Dendritic cell treated with granulocyte-macrophage colony-stimulating factor and Interleukin-4, amounts not matched to agents 40 ng/mL and 50 ng/mL, for 4 days (primary cell): ENCODE measurements at regions not wholly inside any gene's neighbourhood (a gene's known extent, or its start where the extent isn't known, plus 50 kb on each side); places are given as distances from the start of the nearest gene placed in this dataset.

Source experiments
- H3K27ac Mint-ChIP-seq: one replicate; pipeline ENCODE4 v1.8.0; 2022; ENCODE audit warnings: mild to moderate bottlenecking, mixed read lengths
- H3K27me3 Mint-ChIP-seq: one replicate; pipeline ENCODE4 v1.8.0; 2022; ENCODE audit warnings: mild to moderate bottlenecking, mixed read lengths
- H3K36me3 Mint-ChIP-seq: one replicate; pipeline ENCODE4 v1.8.0; 2022; ENCODE audit warnings: low read depth, mixed read lengths
- H3K4me1 Mint-ChIP-seq: one replicate; pipeline ENCODE4 v1.8.0; 2022; ENCODE audit warnings: low read depth, mixed read lengths
- H3K4me3 Mint-ChIP-seq: one replicate; pipeline ENCODE4 v1.8.0; 2022; ENCODE audit warnings: mild to moderate bottlenecking, moderate library complexity, mixed read lengths
- H3K9me3 Mint-ChIP-seq: one replicate; pipeline ENCODE4 v1.8.0; 2022; ENCODE audit warnings: mixed read lengths
- intact Hi-C: fragments of 100-400 bp; cut with micrococcal nuclease; formaldehyde crosslinking; loops from one replicate; pipeline ENCODE4 v1.15.0; 2022

DNA sequence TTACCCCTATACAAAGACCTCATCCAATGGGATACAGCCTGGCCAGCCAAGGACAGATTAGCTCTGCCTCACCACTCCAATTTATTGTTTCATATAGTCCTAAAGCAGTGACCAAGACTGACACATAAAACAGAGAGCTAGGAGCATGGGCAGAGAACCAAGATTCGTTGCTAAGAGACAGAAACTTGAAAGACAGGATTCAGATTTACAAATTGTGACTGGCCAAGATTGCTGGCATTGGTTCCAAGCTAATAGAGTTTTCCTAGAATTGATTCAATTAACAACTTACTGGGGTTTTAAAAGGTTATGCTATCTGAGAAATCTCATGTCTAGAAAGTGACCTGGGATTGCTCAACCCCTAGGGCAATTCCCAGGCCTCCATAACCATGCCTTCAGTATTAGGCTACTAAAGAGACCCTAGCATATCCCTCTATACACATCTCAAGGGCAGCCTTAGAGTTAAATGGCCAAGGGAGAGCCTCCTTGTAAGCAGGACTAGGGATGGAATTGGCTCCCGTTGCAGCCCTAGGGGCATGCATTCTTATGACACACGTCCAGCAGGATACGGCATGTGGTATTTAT lies 75.6 kb downstream of the ICOS start:
- Mint-ChIP-seq H3K9me3 (peaks cover 9% of the 10 kb centered on the region), H3K4me1 (peaks cover 6% of the 10 kb centered on the region), H3K27ac (no peak overlapping the region), H3K36me3 (no peaks in the 10 kb centered on the region), H3K4me3 (no peak overlapping the region), H3K27me3 (peaks cover 8% of the 10 kb centered on the region)
- intact Hi-C loops = no loop called here

DNA sequence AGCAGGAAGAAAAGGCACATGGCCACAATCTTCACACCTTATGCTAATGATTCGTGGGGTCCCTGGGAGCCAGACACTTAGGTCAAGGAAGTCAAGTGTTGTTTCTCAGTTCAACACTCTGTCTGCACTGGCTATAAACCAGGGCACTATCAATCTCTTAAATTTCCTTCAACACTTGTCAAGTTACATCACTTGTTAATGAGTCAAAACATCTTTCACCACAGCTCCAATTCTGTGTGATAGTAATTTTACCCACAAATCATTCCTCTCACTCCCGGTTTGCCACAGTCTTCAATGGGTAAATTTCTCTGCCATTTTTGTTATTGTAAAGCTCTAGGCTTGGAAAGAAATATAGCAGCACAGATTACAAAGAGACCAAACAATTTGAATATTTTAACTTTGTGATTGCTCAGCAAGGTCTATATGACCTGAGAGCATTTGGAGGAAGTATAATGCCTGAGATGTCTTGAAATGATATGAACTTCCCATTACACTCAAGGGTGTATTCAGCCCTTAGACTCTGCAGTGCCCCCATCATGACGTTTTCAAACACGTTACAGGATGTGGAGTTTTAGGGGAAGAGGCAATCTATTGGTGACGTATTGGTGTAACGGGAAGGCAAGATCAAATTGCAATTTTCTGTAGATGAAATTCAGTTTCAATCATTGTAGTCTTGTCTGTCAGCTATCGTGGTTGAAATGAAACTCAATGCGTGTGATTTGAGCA lies 78.7 kb downstream of the ICOS start:
- no peak overlapping the region for H3K27ac Mint-ChIP-seq
- H3K4me1 Mint-ChIP-seq = no peaks in the 10 kb centered on the region
- H3K36me3 Mint-ChIP-seq = no peaks in the 10 kb centered on the region
- intact Hi-C loops = no loop called here
- no peak overlapping the region for H3K4me3 Mint-ChIP-seq
- H3K27me3 Mint-ChIP-seq = peaks cover 5% of the 10 kb centered on the region
- H3K9me3 Mint-ChIP-seq = no peaks in the 10 kb centered on the region

DNA sequence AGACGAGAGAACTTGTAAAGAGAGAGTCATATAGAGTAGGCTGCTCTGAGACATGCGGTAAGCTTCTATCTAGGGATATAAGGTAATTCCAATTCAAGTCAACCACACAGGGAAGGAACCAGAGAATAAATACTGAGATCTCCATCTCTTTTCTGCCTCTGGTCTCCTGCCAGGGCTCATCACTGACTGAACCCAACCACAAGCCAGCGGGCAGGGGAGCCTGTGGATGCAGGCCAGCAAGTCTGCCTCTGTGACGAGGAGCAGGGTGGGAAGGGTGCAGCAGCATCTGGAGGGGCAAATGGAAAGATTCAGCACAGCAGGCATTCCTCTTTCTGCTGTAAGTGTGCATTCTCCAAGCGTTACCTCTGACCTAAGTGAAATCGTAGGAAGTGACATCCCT lies 82.2 kb downstream of the ICOS start:
- H3K4me1 Mint-ChIP-seq = no peaks in the 10 kb centered on the region
- intact Hi-C loops = no loop called here
- H3K27ac Mint-ChIP-seq = no peak overlapping the region

DNA sequence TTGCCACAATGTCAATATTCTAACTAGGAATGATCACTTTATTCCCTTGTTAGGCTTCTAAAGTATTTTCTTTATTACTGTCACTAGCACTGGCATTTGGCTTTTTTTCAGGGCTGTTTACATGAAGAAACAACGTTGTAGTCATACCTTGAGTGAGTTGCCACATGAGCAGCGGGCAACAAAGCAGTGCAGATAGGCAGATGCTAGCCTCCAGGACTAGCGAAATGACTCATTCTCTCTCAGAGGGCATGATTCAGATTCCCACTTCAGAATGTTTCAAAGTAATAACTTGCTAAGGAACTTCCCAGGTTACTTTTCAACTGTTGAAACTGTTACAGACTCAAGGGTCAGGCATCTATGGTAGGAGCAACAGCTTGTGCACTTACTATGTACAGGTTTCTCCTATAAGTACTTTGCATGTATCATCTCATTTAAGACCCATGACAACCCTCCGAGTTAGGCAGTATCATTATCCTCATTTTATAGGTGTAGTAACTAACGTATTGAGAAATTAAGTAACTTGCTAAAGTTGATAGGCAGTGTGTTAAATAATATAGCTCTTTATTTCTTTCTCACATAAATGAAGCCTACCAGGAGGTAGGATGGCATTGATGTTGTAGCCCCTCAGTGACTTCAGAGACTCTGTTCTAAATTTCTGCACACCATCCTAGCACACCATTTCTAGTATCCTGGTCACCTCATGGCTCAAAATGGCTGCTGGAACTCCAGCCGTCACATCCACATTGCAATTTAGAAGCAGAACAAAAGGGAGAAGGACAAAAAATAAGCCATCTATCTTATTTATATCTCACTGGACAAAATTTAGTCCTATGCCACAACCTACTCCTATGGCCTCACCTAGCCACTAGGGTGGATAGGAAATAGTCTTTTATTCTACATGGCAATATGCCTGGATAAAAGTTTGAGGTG lies 83.3 kb downstream of the ICOS start:
- H3K36me3 Mint-ChIP-seq = no peaks in the 10 kb centered on the region
- no peak overlapping the region for H3K4me3 Mint-ChIP-seq
- intact Hi-C loops = no loop called here
- no peaks in the 10 kb centered on the region for H3K27me3 Mint-ChIP-seq
- no peaks in the 10 kb centered on the region for H3K9me3 Mint-ChIP-seq
- H3K4me1 Mint-ChIP-seq = no peaks in the 10 kb centered on the region
- no peak overlapping the region for H3K27ac Mint-ChIP-seq

More for the DNA sequence above, 82.2 kb downstream of the ICOS start:
- Mint-ChIP-seq H3K36me3 (no peaks in the 10 kb centered on the region), H3K9me3 (no peaks in the 10 kb centered on the region), H3K27me3 (no peaks in the 10 kb centered on the region), H3K4me3 (no peak overlapping the region)

DNA sequence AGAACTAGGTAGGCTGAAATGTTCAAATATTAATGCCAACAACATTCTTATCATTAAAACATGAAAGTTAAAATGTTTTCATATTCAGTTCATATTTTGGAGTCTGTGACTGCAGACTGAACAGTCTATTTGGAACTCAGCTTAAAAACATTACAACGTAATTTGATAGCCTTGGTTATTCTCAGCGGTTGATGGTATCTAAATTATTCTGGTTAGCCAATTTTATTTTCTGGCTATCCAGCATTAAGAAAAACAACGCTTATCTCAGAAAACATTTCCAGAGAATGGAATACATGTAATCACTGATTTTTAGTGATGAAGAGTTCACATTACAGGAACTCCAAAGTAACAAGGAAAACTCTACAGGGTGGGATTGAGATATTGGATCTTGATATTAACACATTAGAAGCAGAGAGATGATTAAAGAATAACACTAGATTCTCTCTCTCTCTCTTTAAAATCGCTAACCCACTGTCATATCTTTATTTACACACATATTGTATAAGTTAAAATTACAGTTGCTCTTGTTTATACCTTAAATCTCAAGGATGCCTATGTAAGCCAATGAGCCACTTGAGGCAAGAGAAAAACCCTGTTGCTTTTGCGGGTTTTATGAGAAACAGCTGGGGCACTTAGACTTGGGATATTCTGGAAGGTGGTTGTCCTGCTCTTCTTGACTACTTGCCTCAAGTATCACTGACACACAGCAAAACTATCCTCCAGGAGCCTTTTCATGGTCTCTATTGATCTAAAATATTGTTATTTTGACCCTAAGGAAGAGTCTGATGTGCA lies 84.9 kb downstream of the ICOS start:
- Mint-ChIP-seq H3K4me1 (no peaks in the 10 kb centered on the region), H3K27ac (no peak overlapping the region), H3K27me3 (peaks cover 4% of the 10 kb centered on the region), H3K9me3 (no peaks in the 10 kb centered on the region), H3K36me3 (no peaks in the 10 kb centered on the region), H3K4me3 (no peak overlapping the region)
- intact Hi-C loops = no loop called here

DNA sequence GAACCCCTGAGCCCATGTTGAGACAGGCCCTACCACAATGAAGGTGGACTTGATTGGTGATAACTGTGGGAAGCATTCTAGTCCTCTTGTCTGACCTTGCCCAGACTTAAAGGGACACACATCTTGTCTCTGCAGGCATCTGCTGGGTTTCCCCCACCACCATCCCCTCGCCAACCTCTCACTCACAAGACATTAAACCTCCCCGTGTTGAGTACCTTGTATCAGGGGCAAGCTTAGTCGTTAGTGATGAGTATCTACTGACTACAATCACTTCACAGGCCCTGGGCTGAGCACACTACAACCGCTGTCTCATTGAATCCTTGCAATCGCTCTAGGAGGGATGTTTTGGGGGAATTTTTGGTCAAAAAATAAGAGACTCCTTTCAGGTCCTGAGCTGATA lies 86.0 kb downstream of the ICOS start:
- intact Hi-C loops = no loop called here
- peaks cover 4% of the 10 kb centered on the region for H3K27me3 Mint-ChIP-seq
- no peak overlapping the region for H3K27ac Mint-ChIP-seq
- H3K4me1 Mint-ChIP-seq = no peaks in the 10 kb centered on the region
- no peaks in the 10 kb centered on the region for H3K36me3 Mint-ChIP-seq
- H3K9me3 Mint-ChIP-seq = no peaks in the 10 kb centered on the region
- no peak overlapping the region for H3K4me3 Mint-ChIP-seq

DNA sequence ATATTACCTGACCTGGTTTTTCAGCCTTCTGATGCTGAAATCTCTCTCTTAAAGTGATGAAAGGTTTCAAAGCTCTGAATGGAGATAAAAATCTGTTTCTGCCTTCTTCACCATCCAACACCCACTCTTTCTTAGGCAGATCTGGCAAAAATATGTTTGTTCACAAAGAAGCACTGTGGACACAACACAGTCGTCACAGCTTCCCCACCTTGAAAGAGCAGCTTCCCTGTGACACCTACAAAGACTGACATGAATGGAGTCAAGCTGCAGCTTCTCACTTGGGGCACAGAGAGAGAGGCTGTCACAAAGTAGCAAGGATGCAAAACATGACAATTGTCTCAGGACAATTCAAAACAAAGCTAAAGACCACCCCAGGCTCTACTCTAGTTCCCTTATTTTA lies 86.5 kb downstream of the ICOS start:
- no peaks in the 10 kb centered on the region for H3K4me1 Mint-ChIP-seq
- intact Hi-C loops = no loop called here
- no peak overlapping the region for H3K27ac Mint-ChIP-seq
- H3K4me3 Mint-ChIP-seq = no peak overlapping the region
- H3K9me3 Mint-ChIP-seq = no peaks in the 10 kb centered on the region
- peaks cover 4% of the 10 kb centered on the region for H3K27me3 Mint-ChIP-seq
- no peaks in the 10 kb centered on the region for H3K36me3 Mint-ChIP-seq

DNA sequence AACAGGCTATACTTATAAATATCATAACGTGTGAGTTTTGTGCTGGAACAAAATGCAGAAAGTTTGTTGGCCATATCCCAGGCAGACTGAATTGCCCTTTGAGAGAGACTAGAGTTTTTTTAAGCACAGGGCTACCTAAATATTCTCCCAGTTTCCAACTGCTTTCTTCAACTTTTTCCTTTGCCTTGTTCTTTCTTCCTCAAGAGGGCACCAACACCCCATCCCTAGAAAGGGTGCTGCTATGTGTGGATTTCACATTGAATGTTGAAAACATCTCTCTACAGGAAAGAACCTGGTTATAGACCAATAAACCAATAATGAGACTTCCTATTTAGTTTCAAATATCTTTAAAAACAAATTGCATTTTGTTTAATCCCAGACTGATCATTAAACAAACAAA lies 87.9 kb downstream of the ICOS start:
- H3K27ac Mint-ChIP-seq = no peak overlapping the region
- H3K4me1 Mint-ChIP-seq = no peaks in the 10 kb centered on the region
- intact Hi-C loops = loop anchor here (1.0 kb wide), 1 partner anchor 154 kb away; no protein-coding TSS in a partner anchor

DNA sequence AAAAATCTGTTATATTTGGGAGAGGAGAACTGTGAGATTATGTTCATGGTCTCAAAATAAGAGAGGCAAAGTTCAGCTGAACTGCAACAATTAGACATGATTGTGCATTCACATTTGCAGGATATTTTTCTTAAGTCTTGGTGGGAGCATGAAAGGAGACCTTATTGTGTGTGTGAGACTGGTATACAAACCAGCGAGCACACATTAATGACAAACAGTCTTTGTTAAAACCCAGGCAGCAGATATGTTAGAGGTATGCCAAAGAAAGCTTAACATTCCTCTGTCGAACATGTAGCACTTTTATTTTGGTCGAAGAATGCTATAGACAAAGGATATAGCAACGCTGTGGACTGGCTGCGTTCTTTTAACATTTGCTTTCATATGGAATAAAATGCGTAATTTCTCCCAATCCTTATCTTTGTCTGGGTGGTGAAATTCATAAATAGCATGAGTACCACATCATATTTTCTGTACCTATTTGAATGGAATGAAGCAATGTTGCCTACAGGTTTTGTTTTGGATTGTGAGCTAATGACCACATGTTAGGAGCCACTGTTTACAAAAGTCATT lies 88.4 kb downstream of the ICOS start:
- Mint-ChIP-seq H3K36me3 (no peaks in the 10 kb centered on the region), H3K27ac (no peak overlapping the region), H3K27me3 (peaks cover 5% of the 10 kb centered on the region), H3K4me3 (no peak overlapping the region), H3K4me1 (no peaks in the 10 kb centered on the region), H3K9me3 (no peaks in the 10 kb centered on the region)
- intact Hi-C loops = loop anchor here (1.0 kb wide), 1 partner anchor 153 kb away; no protein-coding TSS in a partner anchor

More for the DNA sequence above, 87.9 kb downstream of the ICOS start:
- no peaks in the 10 kb centered on the region for H3K9me3 Mint-ChIP-seq
- H3K4me3 Mint-ChIP-seq = no peak overlapping the region
- H3K27me3 Mint-ChIP-seq = peaks cover 5% of the 10 kb centered on the region
- no peaks in the 10 kb centered on the region for H3K36me3 Mint-ChIP-seq

DNA sequence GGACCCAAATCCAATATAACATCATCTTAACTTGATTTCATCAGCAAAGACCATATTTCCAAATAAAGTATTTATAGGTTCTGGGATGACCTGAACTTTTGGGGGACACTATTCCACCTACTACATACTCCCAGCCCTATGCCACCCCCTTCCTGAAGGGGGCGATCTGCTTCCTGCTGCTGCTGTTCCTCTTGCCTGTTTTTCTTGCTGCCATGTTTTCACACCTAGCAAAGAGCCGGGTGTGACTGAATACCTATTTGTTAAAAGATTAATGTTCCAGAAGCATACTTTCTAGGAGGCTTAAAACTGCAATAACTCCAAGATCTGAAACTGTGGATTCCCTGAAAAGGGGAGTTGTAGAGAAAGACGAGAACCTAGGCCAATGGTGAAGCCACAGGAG lies 89.7 kb downstream of the ICOS start:
- Mint-ChIP-seq H3K4me1 (no peaks in the 10 kb centered on the region), H3K9me3 (no peaks in the 10 kb centered on the region), H3K36me3 (no peaks in the 10 kb centered on the region), H3K27me3 (peaks cover 5% of the 10 kb centered on the region), H3K4me3 (no peak overlapping the region), H3K27ac (no peak overlapping the region)
- intact Hi-C loops = no loop called here

DNA sequence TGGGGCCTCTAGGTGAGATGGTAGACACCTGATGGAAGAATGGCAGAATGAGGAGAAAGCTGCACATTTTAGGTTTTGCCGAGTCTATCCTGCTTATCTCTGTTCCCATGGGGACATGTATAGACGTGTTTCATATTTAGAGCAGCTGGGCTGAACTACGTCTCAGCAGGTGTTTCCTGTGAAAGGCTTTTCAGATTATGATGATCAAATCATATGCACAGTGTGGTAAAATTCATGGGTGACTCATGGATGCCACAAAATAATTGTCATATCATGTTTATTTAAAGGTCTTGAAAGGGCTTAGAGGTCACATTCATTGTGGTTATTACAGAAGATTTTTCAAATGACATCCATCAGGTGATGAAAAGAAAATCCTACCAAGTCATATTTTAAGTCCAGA lies 90.5 kb downstream of the ICOS start:
- Mint-ChIP-seq H3K9me3 (no peaks in the 10 kb centered on the region), H3K27ac (no peak overlapping the region), H3K27me3 (peaks cover 5% of the 10 kb centered on the region), H3K4me3 (no peak overlapping the region), H3K36me3 (no peaks in the 10 kb centered on the region), H3K4me1 (no peaks in the 10 kb centered on the region)
- intact Hi-C loops = no loop called here

DNA sequence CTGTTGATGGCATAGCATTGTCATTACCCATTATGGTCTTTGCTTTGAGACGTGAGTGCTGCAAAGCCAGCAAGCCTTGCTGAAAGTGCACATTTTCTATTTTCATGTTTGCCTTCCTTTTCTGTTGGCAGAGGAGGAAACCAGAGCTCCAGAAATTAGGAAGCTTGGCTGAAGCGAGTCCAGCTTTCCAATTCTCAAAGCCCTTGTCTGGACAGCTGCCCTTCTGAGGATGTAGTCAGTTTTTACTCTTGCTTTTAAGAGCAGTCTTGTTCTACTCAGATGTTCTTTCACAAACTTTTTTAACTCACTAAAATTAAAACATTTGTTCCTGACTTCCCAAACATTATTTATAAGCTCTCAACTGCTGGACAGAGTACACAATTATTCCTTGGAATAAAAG lies 93.8 kb downstream of the ICOS start:
- intact Hi-C loops = no loop called here
- no peaks in the 10 kb centered on the region for H3K4me1 Mint-ChIP-seq
- H3K27ac Mint-ChIP-seq = no peak overlapping the region
- H3K4me3 Mint-ChIP-seq = no peak overlapping the region
- peaks cover 5% of the 10 kb centered on the region for H3K27me3 Mint-ChIP-seq
- no peaks in the 10 kb centered on the region for H3K36me3 Mint-ChIP-seq
- H3K9me3 Mint-ChIP-seq = no peaks in the 10 kb centered on the region

DNA sequence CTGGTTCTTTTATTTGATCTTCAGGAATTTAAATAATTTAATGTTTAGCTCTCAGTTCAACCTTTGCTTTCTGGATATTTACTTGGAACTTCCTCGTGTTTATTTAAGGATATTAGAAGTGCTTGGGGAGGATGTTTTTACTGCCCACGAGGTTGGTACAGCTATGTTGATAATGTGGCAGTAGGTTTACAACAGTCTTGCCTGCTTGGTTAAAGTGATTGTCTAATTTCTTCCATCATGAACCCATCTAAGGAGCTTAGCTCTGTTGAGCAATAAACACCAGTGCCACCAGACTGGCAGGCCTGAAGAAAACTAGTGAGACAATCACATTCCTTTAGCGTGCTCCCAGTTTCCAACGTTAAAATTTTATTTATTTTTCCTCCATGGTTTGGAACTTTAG lies 94.5 kb downstream of the ICOS start:
- intact Hi-C loops = no loop called here
- no peak overlapping the region for H3K27ac Mint-ChIP-seq

More for the DNA sequence above, 94.5 kb downstream of the ICOS start:
- Mint-ChIP-seq H3K36me3 (no peaks in the 10 kb centered on the region), H3K4me1 (no peaks in the 10 kb centered on the region), H3K9me3 (no peaks in the 10 kb centered on the region), H3K27me3 (peaks cover 2% of the 10 kb centered on the region), H3K4me3 (no peak overlapping the region)
